IgD-negative memory B cell (primary cell): ENCODE measurements at regions not wholly inside any gene's neighbourhood (a gene's known extent, or its start where the extent isn't known, plus 50 kb on each side); places are given as distances from the start of the nearest gene placed in this dataset.
"Not testable (repeated sequence)": the region's sequence is repeated elsewhere in the genome, so short reads cannot be mapped to it uniquely, and the experiment has no call there.

Experiments used
- H3K27ac Mint-ChIP-seq, 3 donors: one replicate each; pipeline ENCODE4 v1.8.0; 2020 to 2022; ENCODE audit warnings: mild to moderate bottlenecking in 3 of 3, mixed read lengths in 3 of 3, moderate library complexity in 1 of 3
- H3K27me3 Mint-ChIP-seq: one replicate; pipeline ENCODE4 v1.8.0; 2021; ENCODE audit warnings: mixed read lengths
- H3K36me3 Mint-ChIP-seq: one replicate; pipeline ENCODE4 v1.8.0; 2020; ENCODE audit warnings: mild to moderate bottlenecking, mixed read lengths
- H3K4me1 Mint-ChIP-seq, 3 donors: one replicate each; pipeline ENCODE4 v1.8.0; 2020 to 2022; ENCODE audit warnings: mixed read lengths in 3 of 3, mild to moderate bottlenecking in 1 of 3
- H3K4me3 Mint-ChIP-seq, 4 donors: one replicate each; pipeline ENCODE4 v1.8.0; 2020 to 2022; ENCODE audit warnings: mild to moderate bottlenecking in 4 of 4, mixed read lengths in 4 of 4, moderate library complexity in 3 of 4
- H3K9me3 Mint-ChIP-seq, 3 donors: one replicate each; pipeline ENCODE4 v1.8.0; 2020 to 2021; ENCODE audit warnings: mixed read lengths in 3 of 3, mild to moderate bottlenecking in 1 of 3

GRCh38 chr15:87739081-87739480 is 517.5 kb downstream of the NTRK3 start:
- Mint-ChIP-seq H3K4me1 (peaks cover 0 to 3% (median 0%) of the 10 kb centered on the region in 3 donors), H3K27me3 (peaks cover under 1% of the 10 kb centered on the region), H3K9me3 (no peaks in the 10 kb centered on the region), H3K36me3 (no peaks in the 10 kb centered on the region), H3K27ac (no peak overlapping the region), H3K4me3 (no peak overlapping the region)

DNA sequence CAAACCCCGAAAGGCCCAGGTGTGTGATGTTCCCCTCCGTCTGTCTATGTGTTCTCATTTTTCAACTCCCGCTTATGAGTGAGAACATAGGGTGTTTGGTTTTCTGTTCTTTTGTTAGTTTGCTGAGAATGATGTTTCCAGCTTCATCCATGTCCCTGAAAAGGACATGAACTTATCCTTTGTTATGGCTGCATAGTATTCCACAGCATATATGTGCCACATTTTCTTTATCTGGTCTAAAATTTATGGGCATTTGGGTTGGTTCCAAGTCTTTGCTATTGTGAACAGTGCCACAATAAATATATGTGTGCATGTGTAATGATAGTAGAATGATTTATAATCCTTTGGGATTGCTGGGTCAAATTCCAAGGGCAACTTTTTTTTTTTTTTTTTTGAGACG is 519.1 kb downstream of the NTRK3 start:
- H3K27ac Mint-ChIP-seq, H3K9me3 Mint-ChIP-seq, H3K4me1 Mint-ChIP-seq, H3K4me3 Mint-ChIP-seq, H3K36me3 Mint-ChIP-seq, H3K27me3 Mint-ChIP-seq: not testable (repeated sequence)

DNA sequence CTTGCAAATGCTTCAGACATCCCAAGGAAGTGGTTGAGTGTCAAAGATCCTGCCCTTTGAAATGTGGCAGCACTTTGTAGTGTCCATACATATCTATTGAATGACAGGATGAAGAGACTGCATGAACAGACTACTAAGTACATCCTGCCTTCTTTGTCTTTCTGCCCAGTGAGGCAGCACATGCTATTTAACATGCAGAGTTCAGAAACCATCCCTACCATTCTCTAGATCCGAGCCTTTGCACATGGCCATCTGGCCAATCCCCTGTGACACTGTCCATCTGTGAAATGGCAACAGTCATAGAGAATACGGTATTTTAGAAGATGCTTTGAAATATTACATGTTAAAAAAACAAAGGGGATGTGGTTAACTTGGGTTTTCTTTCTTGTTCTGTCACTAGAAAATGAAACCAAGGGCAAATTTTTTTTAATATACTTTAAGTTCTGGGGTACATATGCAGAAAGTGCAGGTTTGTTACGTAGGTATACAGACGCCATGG is 519.6 kb downstream of the NTRK3 start:
- H3K9me3 Mint-ChIP-seq = no peaks in the 10 kb centered on the region
- no peak overlapping the region for H3K4me3 Mint-ChIP-seq
- H3K36me3 Mint-ChIP-seq = no peaks in the 10 kb centered on the region
- H3K27ac Mint-ChIP-seq = no peak overlapping the region
- H3K27me3 Mint-ChIP-seq = peaks cover 4% of the 10 kb centered on the region
- peaks cover 0 to 3% (median 1%) of the 10 kb centered on the region in 3 donors for H3K4me1 Mint-ChIP-seq

DNA sequence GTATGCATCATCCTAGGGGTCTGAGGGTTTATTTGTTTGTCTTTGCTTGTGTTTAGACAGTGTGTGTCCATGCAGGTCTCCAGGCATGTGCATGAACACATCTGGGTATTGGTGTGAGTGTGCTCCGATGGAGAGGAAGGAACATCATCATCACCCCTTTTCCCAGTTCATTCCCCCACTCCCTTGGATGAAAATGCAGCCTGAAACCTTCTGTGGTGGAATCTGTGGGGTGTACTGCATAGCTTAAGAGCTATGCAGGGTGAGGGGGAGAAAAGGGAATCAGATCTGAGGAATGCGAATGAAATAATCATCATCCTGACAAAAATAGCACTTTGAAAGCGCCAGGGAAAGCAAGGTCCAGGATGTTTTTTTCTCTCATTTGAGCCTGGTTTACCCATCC is 520.1 kb downstream of the NTRK3 start:
- no peaks in the 10 kb centered on the region for H3K9me3 Mint-ChIP-seq
- H3K27me3 Mint-ChIP-seq = peaks cover 4% of the 10 kb centered on the region
- no peaks in the 10 kb centered on the region for H3K36me3 Mint-ChIP-seq
- H3K4me3 Mint-ChIP-seq = peak overlapping the region in 1 of 4 donors; percentile 47
- peaks cover 0 to 3% (median 1%) of the 10 kb centered on the region in 3 donors for H3K4me1 Mint-ChIP-seq
- H3K27ac Mint-ChIP-seq = no peak overlapping the region

- no peak overlapping the region for H3K4me3 Mint-ChIP-seq
- H3K9me3 Mint-ChIP-seq = no peaks in the 10 kb centered on the region
- H3K27me3 Mint-ChIP-seq = peaks cover 4% of the 10 kb centered on the region
- H3K4me1 Mint-ChIP-seq = peaks cover 0 to 3% (median 1%) of the 10 kb centered on the region in 3 donors
- no peak overlapping the region for H3K27ac Mint-ChIP-seq
- H3K36me3 Mint-ChIP-seq = no peaks in the 10 kb centered on the region
Observed at GRCh38 chr15:87735522-87735921, 521.0 kb downstream of the NTRK3 start.

- no peaks in the 10 kb centered on the region for H3K36me3 Mint-ChIP-seq
- no peaks in the 10 kb centered on the region for H3K9me3 Mint-ChIP-seq
- no peak overlapping the region for H3K4me3 Mint-ChIP-seq
- peaks cover 0 to 3% (median 1%) of the 10 kb centered on the region in 3 donors for H3K4me1 Mint-ChIP-seq
- peak overlapping the region in 1 of 3 donors; percentile 42 for H3K27ac Mint-ChIP-seq
- peaks cover 4% of the 10 kb centered on the region for H3K27me3 Mint-ChIP-seq
Observed at GRCh38 chr15:87734571-87735373, 521.8 kb downstream of the NTRK3 start.

GRCh38 chr15:87733977-87734376 is 522.6 kb downstream of the NTRK3 start:
- Mint-ChIP-seq H3K36me3 (no peaks in the 10 kb centered on the region), H3K9me3 (no peaks in the 10 kb centered on the region), H3K27me3 (peaks cover 4% of the 10 kb centered on the region), H3K4me1 (peaks cover 0 to 3% (median 1%) of the 10 kb centered on the region in 3 donors), H3K4me3 (no peak overlapping the region), H3K27ac (no peak overlapping the region)

DNA sequence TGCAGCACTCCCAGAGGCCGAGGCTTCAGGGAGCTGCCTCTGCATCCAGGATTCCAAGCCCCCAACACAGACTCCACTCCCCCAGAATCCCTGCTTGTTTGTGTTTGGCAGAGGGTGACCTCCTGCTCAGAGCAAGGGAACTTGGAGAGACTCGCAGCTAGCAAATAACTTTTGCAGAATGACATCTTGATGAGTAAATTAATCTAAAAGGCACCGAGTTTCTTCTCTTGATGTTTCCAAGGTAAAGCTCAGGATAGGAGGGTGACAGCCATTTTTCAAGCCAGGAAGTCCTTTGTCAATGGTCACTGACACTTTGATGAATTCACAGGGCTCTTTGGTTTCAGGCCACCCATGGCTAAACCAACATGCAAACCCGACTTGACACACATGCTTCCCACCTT is 523.0 kb downstream of the NTRK3 start:
- H3K4me1 Mint-ChIP-seq = peaks cover 0 to 3% (median 1%) of the 10 kb centered on the region in 3 donors

DNA sequence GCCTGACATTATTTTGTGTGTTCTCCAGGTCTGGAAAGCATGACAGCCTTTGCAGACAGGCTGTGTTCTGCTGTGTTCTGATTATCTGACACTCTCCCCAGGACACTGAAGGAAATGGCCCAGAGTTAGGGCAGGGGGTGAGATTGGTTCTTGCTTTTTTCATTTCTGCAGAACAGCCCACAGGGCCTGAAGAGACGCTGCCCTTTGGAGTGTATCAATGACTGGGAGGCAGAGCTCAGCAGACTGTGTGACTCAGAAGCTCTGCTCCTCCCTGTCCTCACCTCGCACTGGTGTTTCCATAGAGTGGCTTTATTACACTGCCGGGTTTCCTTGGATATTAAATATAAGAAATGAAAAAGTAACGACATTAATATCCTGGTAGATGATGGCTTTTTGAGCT is 523.6 kb downstream of the NTRK3 start:
- Mint-ChIP-seq H3K36me3 (no peaks in the 10 kb centered on the region), H3K4me1 (peaks cover 0 to 3% (median 1%) of the 10 kb centered on the region in 3 donors), H3K27me3 (peaks cover 4% of the 10 kb centered on the region), H3K4me3 (no peak overlapping the region), H3K9me3 (peaks cover 0 to 3% (median 0%) of the 10 kb centered on the region in 3 donors), H3K27ac (no peak overlapping the region)

More for the DNA sequence above, 523.0 kb downstream of the NTRK3 start:
- H3K27me3 Mint-ChIP-seq = peaks cover 4% of the 10 kb centered on the region
- H3K36me3 Mint-ChIP-seq = no peaks in the 10 kb centered on the region
- H3K9me3 Mint-ChIP-seq = peaks cover 0 to under 1% (median 0%) of the 10 kb centered on the region in 3 donors
- no peak overlapping the region for H3K27ac Mint-ChIP-seq
- no peak overlapping the region for H3K4me3 Mint-ChIP-seq

- H3K4me1 Mint-ChIP-seq = peaks cover 0 to 1% (median under 1%) of the 10 kb centered on the region in 3 donors
- no peak overlapping the region for H3K27ac Mint-ChIP-seq
- H3K4me3 Mint-ChIP-seq = no peak overlapping the region
- no peaks in the 10 kb centered on the region for H3K36me3 Mint-ChIP-seq
- H3K9me3 Mint-ChIP-seq = peaks cover 0 to 3% (median 0%) of the 10 kb centered on the region in 3 donors
- H3K27me3 Mint-ChIP-seq = peaks cover 4% of the 10 kb centered on the region
Observed at GRCh38 chr15:87731630-87732029, 524.9 kb downstream of the NTRK3 start.

DNA sequence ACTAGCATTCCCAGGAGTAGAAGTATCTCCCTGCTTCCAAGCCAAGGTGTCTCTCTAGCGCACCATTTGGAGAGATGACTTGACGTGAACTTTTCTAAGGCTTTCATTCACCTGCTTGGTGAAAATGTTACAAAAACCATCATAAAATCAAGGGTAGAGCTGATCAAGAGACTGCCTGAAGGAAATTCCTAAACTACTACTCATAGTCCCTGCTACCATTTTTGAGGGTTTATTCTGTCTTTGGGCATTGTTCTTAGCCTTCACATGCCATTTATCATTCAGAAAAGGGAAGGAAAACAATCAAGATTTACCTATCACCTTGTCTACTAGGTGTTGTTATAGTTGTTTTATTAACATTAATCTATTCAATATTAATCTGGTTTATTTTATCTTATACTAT is 525.8 kb downstream of the NTRK3 start:
- Mint-ChIP-seq H3K27me3 (peaks cover 4% of the 10 kb centered on the region), H3K4me1 (peaks cover 0 to 1% (median 0%) of the 10 kb centered on the region in 3 donors), H3K36me3 (no peaks in the 10 kb centered on the region), H3K9me3 (peaks cover 0 to 3% (median 0%) of the 10 kb centered on the region in 3 donors), H3K27ac (no peak overlapping the region), H3K4me3 (no peak overlapping the region)

DNA sequence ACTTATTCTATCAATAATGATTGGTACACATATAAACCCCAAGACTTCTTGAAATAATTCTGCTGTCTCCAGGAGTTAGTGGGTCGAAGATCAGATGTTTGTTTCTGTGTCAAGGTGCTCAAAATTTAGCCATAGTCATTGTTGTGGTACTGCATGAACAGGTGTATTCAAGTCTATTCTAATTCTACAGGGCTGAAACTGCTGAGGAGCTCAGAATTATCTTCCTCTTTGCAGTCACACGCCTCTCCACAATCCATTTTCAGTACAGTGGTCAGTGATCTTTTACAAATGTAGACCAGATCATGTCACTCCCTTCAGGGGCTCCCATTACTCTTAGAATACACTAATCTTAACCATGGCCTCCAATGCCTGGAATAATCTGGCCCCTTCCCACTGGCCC is 527.5 kb downstream of the NTRK3 start:
- H3K9me3 Mint-ChIP-seq = peaks cover 0 to 3% (median 0%) of the 10 kb centered on the region in 3 donors
- peaks cover 0 to 1% (median 0%) of the 10 kb centered on the region in 3 donors for H3K4me1 Mint-ChIP-seq
- no peak overlapping the region for H3K4me3 Mint-ChIP-seq
- peaks cover 3% of the 10 kb centered on the region for H3K27me3 Mint-ChIP-seq
- no peaks in the 10 kb centered on the region for H3K36me3 Mint-ChIP-seq
- H3K27ac Mint-ChIP-seq = no peak overlapping the region

GRCh38 chr15:87727073-87727472 is 529.5 kb downstream of the NTRK3 start:
- Mint-ChIP-seq H3K9me3 (peaks cover 0 to 3% (median 0%) of the 10 kb centered on the region in 3 donors), H3K4me1 (no peaks in the 10 kb centered on the region), H3K36me3 (no peaks in the 10 kb centered on the region), H3K27ac (peak overlapping the region in 1 of 3 donors; percentile 16), H3K27me3 (peaks cover 2% of the 10 kb centered on the region), H3K4me3 (no peak overlapping the region)

GRCh38 chr15:87724330-87724729 is 532.2 kb downstream of the NTRK3 start:
- peaks cover 0 to 3% (median 0%) of the 10 kb centered on the region in 3 donors for H3K9me3 Mint-ChIP-seq
- no peak overlapping the region for H3K4me3 Mint-ChIP-seq
- H3K27me3 Mint-ChIP-seq = peaks cover 2% of the 10 kb centered on the region
- H3K4me1 Mint-ChIP-seq = no peaks in the 10 kb centered on the region
- H3K36me3 Mint-ChIP-seq = no peaks in the 10 kb centered on the region
- H3K27ac Mint-ChIP-seq = no peak overlapping the region

DNA sequence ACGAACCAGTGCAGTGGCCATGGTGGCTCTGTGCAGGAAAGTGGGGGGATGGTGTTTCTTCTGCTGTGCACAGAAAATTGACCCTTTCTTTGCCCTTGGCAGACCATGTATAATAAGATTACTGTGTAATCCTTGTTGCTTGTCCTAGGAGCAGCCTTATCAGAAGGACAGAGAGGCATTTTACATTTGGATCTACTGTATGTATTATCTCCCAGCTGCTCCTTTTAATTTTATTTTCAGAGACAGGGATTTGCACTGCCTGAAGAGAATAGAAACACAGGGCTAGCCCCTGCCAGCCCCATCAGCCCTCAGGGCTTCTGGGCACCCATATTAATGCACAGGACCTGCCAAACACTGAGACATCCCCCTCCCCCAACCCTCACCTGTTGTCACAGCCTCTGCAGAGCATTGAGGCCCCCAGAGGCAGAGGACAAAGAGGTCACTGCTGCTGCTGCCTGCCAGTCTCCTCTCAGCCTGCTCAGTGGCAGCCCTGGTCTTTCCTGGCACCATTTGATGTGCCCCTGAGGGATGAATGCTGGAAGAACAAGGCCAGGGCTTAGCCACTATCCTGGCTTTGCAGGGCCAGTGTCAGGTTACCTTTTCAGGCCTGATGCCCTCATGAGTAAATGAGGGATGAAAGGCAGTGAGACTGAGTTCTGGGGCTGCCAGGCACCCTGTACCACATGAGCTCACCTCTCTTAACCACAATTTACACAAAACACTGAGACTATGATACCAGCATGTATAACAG is 533.4 kb downstream of the NTRK3 start:
- no peak overlapping the region for H3K4me3 Mint-ChIP-seq
- H3K27me3 Mint-ChIP-seq = peaks cover 2% of the 10 kb centered on the region
- H3K36me3 Mint-ChIP-seq = no peaks in the 10 kb centered on the region

More for the DNA sequence above, 533.4 kb downstream of the NTRK3 start:
- Mint-ChIP-seq H3K9me3 (no peaks in the 10 kb centered on the region), H3K27ac (no peak overlapping the region), H3K4me1 (no peaks in the 10 kb centered on the region)
